T47D (cell line): ENCODE measurements at regions not wholly inside any gene's neighbourhood (a gene's known extent, or its start where the extent isn't known, plus 50 kb on each side); places are given as distances from the start of the nearest gene placed in this dataset.
"Not testable (repeated sequence)": the region's sequence is repeated elsewhere in the genome, so short reads cannot be mapped to it uniquely, and the experiment has no call there.

Experiments used
- DNase-seq, 2 experiments: peaks; one replicate each; pipeline versions ENCODE4 v3.0.0 to v3.0.0-alpha.2; 2011 to 2012; ENCODE audit warnings: low read depth in 1 of 2, low spot score in 1 of 2
- JUND ChIP-seq: IDR thresholded peaks from 2 replicates; pipeline ENCODE4 v1.6.1; 2012; ENCODE audit warnings: low read depth
- in situ Hi-C: cut with HindIII; loops from 2 replicates; pipeline ENCODE4 v1.10.0; 2016; ENCODE audit warnings: low sequenced_read_pairs, low pct_unique_long_range_greater_than_20kb

DNA sequence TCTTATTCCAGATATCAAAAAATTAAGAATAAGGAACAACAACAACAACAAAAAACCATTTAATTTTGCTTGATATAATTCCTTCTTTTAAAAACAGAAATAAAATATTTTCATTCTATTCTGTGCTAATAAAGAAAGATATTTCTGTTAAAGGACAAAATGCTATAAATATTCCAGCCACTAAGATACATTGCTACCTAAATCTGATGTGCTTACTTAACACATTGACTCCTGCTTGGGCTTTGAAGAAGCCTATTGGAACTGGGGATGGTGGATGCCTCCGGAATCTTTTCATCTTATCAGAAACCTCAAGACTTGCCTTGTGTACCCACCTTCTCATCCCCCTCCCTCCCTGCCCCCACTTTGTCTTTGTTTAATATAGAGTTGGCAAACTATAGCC is 320.2 kb downstream of the MEX3B start:
- in situ Hi-C loops = no loop called here
- DNase-seq = no peak
- TF ChIP-seq JUND = no peak

DNA sequence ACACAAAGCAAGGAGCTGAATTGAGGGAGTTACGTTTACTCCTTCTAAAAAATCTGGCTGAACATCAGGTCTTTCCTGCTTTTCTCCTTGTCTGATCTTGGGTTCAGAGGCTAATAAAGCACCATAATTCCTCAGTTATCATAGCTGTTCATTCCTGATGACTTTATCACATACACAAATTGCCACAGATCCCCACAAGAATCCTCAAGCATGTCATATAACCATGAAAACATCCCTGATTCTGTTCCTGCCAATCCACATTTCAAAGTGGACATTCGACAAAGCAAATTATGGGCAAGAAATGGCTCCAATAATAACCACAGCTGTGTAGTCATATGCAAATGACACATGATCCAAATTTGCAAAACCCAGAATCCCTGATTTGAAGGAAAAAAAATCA is 321.3 kb downstream of the MEX3B start:
- in situ Hi-C loops = no loop called here
- DNase-seq = no peak

DNA sequence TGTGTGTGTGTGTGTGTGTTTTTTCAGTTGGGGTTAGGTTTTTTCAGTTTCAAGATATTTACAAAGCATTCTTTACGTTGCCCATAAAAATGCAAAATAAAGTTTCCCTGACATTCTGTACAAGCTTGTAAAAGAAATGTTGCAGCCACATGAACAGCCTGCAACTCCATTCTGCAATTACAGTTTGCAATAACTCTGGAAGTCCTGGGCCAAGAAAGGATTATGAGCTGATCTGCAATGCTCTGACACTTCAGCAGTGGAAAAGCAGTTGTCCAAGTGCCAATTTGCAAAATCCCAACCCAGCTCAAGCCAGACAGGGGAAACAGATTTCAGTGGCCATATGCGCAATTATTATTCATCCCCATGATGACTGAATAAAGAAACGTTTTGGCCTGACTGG is 322.1 kb downstream of the MEX3B start:
- DNase-seq = no peak
- in situ Hi-C loops = no loop called here
- no peak for TF ChIP-seq JUND

More for the DNA sequence above, 321.3 kb downstream of the MEX3B start:
- no peak for TF ChIP-seq JUND

DNA sequence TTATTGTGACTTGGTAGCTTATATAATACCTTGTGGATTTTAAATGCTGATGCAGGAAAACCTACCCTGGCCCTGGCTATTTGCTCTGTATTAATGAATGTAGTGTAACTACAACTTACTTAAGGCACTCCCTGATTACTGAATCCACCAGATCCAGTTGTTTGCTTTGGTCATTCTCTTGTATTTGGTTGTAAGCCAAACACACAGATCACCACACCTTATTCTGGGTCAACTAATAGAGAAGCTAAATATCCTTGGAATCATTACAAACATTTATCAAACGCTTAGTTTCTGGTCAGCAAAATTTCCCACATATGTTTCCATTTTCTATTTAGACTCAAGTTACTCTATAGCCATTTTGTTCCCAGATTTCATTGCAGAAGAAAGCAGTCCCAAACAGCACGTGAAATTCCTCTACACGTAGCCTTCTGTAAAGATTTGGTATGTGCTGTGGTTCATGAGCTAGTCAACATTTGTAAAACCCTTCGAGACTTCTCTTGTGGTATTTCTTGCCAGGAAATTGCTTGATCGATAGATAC is 322.6 kb downstream of the MEX3B start:
- no peak for DNase-seq
- in situ Hi-C loops = no loop called here
- no peak for TF ChIP-seq JUND

DNA sequence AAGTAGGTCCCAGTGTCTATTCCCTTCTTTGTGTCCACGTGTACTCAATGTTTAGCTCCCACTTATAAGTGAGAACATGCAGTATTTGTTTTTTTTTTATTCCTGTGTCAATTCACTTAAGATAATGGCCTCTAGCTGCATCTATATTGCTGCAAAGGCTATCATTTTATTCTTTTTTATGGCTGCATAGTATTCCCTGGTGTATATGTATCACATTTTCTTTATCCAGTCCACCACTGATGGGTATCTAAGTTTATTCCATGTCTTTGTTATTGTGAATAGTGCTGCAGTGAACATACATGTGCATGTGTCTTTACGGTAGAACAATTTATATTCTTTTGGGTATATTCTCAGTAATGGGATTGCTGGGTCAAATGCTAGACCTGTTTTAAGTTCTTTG is 329.4 kb downstream of the MEX3B start:
- in situ Hi-C loops = not testable (repeated sequence)

DNA sequence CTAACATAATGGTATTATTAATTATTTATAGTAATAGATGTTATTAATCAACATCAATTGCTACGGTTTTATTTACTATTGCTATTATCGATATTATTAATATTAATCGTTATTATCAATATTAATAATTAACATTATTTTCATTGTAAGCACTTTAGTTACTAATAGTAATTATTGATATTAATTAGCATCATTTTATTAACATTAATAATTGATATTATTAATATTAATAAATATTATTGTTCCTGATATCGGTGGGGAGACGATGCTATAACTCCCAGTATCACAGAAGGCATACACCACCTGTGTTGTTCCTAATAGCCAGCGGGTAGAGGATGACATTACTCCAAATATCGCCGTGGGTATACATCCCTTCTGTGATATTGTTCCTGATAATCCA is 335.5 kb downstream of the MEX3B start:
- in situ Hi-C loops = no loop called here
- DNase-seq = no peak
- TF ChIP-seq JUND = no peak

More for the DNA sequence above, 329.4 kb downstream of the MEX3B start:
- not testable (repeated sequence) for DNase-seq

DNA sequence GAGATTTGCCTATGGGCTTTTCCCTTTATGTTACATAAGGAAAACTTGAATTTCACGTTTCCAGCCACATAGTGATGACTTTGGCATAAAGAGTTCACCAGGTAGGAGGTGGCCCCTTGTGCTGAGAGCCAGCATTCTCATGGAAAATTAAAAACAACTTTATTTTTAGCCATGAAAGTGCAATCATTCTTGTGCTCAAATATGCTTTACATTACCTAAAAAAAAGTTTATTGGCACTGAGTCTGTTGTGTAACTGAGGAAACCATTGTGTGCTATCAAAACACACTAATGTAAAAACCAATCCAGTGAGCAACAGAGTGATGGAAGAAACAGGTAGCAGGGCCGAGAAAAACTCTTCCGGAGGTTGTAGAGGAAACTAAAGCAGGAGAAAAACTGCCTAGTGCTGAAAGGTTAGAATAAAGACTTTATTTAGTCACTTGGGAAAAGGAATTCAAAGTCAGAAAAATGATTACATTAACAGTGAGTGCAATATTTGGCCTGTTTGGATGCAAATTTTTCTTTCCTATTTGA is 332.9 kb upstream of the TMC3 start:
- DNase-seq, in situ Hi-C loops: not testable (repeated sequence)

DNA sequence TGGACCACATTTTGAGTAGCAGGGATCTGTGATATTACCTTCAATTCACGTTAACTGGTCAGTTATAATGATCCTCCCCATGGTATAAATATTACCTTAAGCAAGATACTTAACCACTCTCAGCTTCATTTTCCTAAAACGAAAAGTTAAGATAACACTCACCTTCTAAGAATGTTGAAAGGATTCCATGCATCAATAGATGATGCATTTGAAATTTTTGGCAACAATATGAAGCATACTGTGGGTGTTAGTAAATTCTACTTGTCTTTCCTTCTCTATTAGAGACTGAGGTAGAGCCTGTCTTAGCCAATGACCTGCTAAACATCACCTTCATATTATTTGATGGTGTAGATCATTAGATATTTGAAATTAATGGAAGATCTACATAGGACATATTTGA is 331.7 kb upstream of the TMC3 start:
- DNase-seq, in situ Hi-C loops: not testable (repeated sequence)

DNA sequence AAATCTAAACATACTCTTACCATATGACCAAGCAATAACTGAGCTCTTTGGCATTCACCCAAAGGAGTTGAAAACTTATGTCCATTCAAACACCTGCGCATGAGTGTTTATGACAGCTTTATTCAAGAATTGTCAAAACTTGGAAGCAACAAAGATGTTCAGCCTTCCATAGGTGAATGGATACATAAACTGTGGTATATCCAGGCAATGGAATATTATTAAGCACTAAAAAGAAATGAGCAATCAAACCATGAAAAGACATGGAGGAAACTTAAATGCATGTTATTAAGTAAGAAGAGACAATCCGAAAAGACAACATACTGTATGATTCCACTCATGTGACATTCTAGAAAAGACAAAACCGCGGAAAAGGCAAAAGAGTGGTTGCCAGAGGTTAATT is 312.0 kb upstream of the TMC3 start:
- no peak for DNase-seq
- no peak for TF ChIP-seq JUND
- in situ Hi-C loops = no loop called here

DNA sequence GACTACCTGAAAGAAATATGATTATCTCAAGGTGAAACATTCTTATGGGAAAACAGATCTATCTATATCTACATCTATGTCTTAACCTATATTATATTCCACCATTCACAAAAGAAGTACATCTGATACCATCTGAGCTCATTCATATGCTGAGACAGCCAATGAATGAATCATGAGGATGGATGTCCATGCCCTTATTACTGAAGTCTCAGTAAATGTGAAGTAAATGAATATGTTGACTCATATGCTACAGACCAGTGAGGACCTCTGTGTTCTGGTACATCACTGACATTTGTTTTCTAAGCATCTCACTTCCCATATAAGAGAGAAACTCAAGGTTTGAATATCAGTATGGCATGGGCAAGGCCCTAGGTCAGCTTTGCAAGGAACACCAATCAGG is 311.2 kb upstream of the TMC3 start:
- TF ChIP-seq JUND = no peak
- no peak for DNase-seq
- in situ Hi-C loops = no loop called here

DNA sequence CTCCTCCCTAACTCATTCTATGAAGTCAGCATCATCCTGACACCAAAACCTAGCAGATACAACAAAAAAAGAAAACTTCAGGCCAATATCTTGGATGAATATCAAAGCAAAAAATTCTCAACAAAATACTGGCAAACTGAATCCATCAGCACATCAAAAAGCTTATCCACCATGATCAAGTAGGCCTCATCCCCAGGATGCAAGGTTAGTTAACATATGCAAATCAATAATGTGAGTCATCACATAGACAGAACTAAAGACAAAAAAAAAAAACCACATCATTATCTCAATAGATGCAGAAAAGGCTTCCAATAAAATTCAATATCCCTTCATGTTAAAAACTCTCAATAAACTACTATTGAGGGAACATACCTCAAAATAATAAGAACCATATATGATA is 306.8 kb upstream of the TMC3 start:
- no peak for TF ChIP-seq JUND
- no peak for DNase-seq
- in situ Hi-C loops = no loop called here

DNA sequence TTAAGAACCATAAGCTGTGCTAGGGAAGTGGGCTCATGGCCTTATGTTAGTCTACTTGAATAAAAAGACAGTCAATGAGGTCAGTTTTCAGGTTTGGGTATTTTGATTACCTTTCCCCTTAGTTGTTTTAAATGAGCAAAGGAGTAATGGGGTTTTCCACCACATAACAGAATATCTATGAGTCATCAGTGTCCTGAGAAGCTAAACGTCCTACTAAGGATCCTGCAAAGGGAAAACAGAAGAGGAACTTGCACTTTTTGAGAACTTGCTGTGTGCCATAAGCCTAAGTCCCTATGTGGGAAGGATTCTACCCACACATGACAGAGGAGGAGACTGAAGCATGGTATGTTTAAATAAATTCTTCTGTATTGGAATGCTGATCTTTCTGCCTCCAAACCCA is 292.8 kb upstream of the TMC3 start:
- in situ Hi-C loops = no loop called here
- no peak for DNase-seq
- no peak for TF ChIP-seq JUND

DNA sequence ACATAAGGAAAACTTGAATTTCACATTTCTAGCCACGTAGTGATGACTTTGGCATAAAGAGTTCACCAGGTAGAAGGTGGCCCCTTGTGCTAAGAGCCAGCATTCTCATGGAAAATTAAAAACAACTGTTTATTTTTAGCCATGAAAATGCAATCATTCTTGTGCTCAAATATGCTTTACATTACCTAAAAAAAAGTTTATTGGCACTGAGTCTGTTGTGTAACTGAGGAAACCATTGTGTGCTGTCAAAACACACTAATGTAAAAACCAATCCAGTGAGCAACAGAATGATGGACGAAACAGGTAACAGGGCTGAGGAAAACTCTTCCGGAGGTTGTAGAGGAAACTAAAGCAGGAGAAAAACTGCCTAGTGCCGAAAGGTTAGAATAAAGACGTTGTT is 287.0 kb upstream of the TMC3 start:
- TF ChIP-seq JUND = no peak
- in situ Hi-C loops = no loop called here
- DNase-seq = no peak

DNA sequence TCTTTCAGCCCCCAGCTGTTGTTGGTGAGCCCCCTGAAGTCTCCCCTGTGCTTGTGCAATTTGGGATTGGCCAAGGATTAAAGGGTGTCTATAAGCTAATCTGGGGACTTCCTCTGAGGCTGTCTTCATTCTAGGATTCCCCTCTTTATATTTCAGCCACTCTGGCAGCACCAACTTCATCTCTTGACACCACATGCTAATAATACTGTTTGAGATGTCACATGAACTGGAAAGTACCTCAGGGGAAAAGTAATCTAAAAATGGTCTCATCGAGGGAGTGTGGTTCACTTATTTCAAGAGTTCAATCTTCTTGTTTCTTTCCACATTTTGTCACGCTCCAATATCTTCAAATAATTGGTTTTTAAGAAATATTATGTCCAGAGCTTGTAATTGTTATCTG is 279.2 kb upstream of the TMC3 start:
- DNase-seq = no peak
- in situ Hi-C loops = no loop called here
- TF ChIP-seq JUND = no peak
